ENCODE measurements at regions not wholly inside any gene's neighbourhood (a gene's known extent, or its start where the extent isn't known, plus 50 kb on each side); places are given as distances from the start of the nearest gene placed in this dataset.

DNA sequence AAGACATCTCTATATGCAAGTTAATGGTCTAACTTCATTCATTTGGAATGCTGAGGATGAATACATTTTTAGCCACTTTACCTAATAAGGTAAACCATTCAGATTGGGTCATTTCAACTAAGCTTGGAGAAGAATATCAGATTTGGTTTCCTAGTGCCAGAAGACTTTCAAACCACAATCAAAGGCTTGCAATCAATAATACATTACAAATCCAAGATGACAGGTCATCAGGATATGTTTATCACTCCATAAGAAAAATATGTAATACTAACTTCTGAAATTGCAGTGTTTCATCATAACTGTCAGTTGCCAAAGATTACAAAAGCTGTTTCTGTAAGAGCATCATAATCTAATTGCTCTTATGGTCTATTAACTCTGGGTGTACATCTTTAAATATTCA, 654.0 kb downstream of the COL12A1 start:
- H3K27me3 ChIP-seq (replicated peaks; ENCODE audit: insufficient read depth), result no peaks in the 10 kb centered on the region
- DNase-seq (ENCODE audit: low spot score) (no peak), ATAC-seq (ENCODE audit: insufficient number of reproducible peaks, low FRiP score, low read depth) (no peak)
- no peaks in the 10 kb centered on the region for H3K9me3 ChIP-seq
- H3K4me1 ChIP-seq (ENCODE audit: control insufficient read depth in 1 of 2, low read depth in 2 of 2), result no peaks in the 10 kb centered on the region
- no peak overlapping the region for H3K4me3 ChIP-seq
- TF ChIP-seq, protein P1, sequence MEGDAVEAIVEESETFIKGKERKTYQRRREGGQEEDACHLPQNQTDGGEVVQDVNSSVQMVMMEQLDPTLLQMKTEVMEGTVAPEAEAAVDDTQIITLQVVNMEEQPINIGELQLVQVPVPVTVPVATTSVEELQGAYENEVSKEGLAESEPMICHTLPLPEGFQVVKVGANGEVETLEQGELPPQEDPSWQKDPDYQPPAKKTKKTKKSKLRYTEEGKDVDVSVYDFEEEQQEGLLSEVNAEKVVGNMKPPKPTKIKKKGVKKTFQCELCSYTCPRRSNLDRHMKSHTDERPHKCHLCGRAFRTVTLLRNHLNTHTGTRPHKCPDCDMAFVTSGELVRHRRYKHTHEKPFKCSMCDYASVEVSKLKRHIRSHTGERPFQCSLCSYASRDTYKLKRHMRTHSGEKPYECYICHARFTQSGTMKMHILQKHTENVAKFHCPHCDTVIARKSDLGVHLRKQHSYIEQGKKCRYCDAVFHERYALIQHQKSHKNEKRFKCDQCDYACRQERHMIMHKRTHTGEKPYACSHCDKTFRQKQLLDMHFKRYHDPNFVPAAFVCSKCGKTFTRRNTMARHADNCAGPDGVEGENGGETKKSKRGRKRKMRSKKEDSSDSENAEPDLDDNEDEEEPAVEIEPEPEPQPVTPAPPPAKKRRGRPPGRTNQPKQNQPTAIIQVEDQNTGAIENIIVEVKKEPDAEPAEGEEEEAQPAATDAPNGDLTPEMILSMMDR (IDR thresholded peaks at IDR 0.05), result no peak
- H3K27ac ChIP-seq, result no peak overlapping the region
- no peaks in the 10 kb centered on the region for H3K36me3 ChIP-seq

- Histone ChIP-seq H3K27me3 (replicated peaks; ENCODE audit: insufficient read depth) (no peaks in the 10 kb centered on the region), H3K9me3 (no peaks in the 10 kb centered on the region), H3K27ac (no peak overlapping the region), H3K4me3 (no peak overlapping the region), H3K4me1 (ENCODE audit: control insufficient read depth in 1 of 2, low read depth in 2 of 2) (no peaks in the 10 kb centered on the region), H3K36me3 (no peaks in the 10 kb centered on the region)
- TF ChIP-seq, protein P1 (IDR thresholded peaks at IDR 0.05), result no peak
- no peak for DNase-seq (ENCODE audit: low spot score)
- no peak for ATAC-seq (ENCODE audit: insufficient number of reproducible peaks, low FRiP score, low read depth)
Observed at GRCh38 chr6:74550821-74551220, 655.0 kb downstream of the COL12A1 start.

GRCh38 chr6:74549746-74550145, 656.1 kb downstream of the COL12A1 start:
- H3K36me3 ChIP-seq, result no peaks in the 10 kb centered on the region
- ATAC-seq (ENCODE audit: insufficient number of reproducible peaks, low FRiP score, low read depth) (no peak), DNase-seq (ENCODE audit: low spot score) (no peak)
- H3K4me3 ChIP-seq, result no peak overlapping the region
- no peaks in the 10 kb centered on the region for H3K27me3 ChIP-seq (replicated peaks; ENCODE audit: insufficient read depth)
- no peaks in the 10 kb centered on the region for H3K9me3 ChIP-seq
- H3K27ac ChIP-seq, result no peak overlapping the region
- H3K4me1 ChIP-seq (ENCODE audit: control insufficient read depth in 1 of 2, low read depth in 2 of 2), result no peaks in the 10 kb centered on the region
- TF ChIP-seq, protein P1 (IDR thresholded peaks at IDR 0.05), result no peak

- no peak for DNase-seq (ENCODE audit: low spot score)
- no peak overlapping the region for H3K27ac ChIP-seq
- TF ChIP-seq, protein P1 (IDR thresholded peaks at IDR 0.05), result no peak
- H3K27me3 ChIP-seq (replicated peaks; ENCODE audit: insufficient read depth), result no peaks in the 10 kb centered on the region
- H3K36me3 ChIP-seq, result no peaks in the 10 kb centered on the region
- H3K9me3 ChIP-seq, result no peaks in the 10 kb centered on the region
- ATAC-seq (ENCODE audit: insufficient number of reproducible peaks, low FRiP score, low read depth), result no peak
- no peak overlapping the region for H3K4me3 ChIP-seq
- peaks cover 0 to 4% of the 10 kb centered on the region in 2 donors for H3K4me1 ChIP-seq (ENCODE audit: control insufficient read depth in 1 of 2, low read depth in 2 of 2)
Observed at GRCh38 chr6:74534465-74535211, 671.2 kb downstream of the COL12A1 start.

DNA sequence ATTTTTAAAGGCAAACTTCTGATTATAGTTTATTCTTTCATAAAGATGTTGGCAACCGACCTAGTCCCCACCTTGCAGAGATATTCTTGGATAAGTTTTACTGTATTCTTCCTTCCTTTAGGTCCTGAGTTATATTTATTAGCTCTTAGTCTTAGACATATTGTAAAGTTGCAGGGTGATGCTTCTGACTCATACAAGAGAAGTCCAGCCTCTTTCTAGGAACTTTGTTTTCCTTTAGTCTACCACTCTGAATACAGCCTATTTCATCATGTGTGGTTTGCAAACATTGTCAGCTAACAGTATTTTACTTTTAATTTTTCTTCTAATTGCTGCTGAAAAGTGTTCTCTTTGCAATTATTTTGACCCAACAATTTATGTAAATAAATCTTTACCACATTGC, 686.7 kb downstream of the COL12A1 start:
- Histone ChIP-seq H3K9me3 (no peaks in the 10 kb centered on the region), H3K36me3 (no peaks in the 10 kb centered on the region), H3K27ac (no peak overlapping the region), H3K4me1 (ENCODE audit: control insufficient read depth in 1 of 2, low read depth in 2 of 2) (no peaks in the 10 kb centered on the region), H3K27me3 (replicated peaks; ENCODE audit: insufficient read depth) (no peaks in the 10 kb centered on the region), H3K4me3 (no peak overlapping the region)
- no peak for ATAC-seq (ENCODE audit: insufficient number of reproducible peaks, low FRiP score, low read depth)
- DNase-seq (ENCODE audit: low spot score), result no peak
- TF ChIP-seq, protein P1 (IDR thresholded peaks at IDR 0.05), result no peak

All from thoracic aorta (tissue), 2 donors.